H1 (cell line): ENCODE measurements at regions not wholly inside any gene's neighbourhood (a gene's known extent, or its start where the extent isn't known, plus 50 kb on each side); places are given as distances from the start of the nearest gene placed in this dataset.

Source experiments
- CTCF ChIA-PET: fragments of 300-600 bp; sonication (Branson Sonifier 250); formaldehyde crosslinking; loops from one replicate; lab custom pipeline; 2021; ENCODE audit not compliant: partially characterized antibody; lab: Charles Lee
- POLR2A ChIA-PET: fragments of 300-600 bp; sonication (Branson Sonifier 250); formaldehyde crosslinking; loops from one replicate; lab custom pipeline; 2021; ENCODE audit warnings: inconsistent platforms; ENCODE audit not compliant: partially characterized antibody; lab: Charles Lee
- DNase-seq, 2 experiments: peaks; one replicate each; pipeline versions ENCODE4 v3.0.0 to v3.0.0-alpha.2; 2010 to 2022; ENCODE audit warnings: low spot score in 2 of 2, low read depth in 1 of 2, mixed read lengths in 1 of 2
- FAIRE-seq: peaks from 2 replicates; lab custom pipeline; 2011; peaks lifted over from hg19 to GRCh38; lab: Jason Lieb, UNC
- H2AFZ ChIP-seq: 2 replicates; pipeline ENCODE4 v1.8.1; 2012; ENCODE audit warnings: low read length, inconsistent platforms
- H2AK5ac ChIP-seq: 2 replicates; pipeline ENCODE4 v1.6.1; 2013; ENCODE audit warnings: low read depth, low read length
- H2BK120ac ChIP-seq: replicated peaks from 2 replicates; pipeline ENCODE3; 2013; ENCODE audit warnings: low read depth, low read length, inconsistent platforms
- H2BK12ac ChIP-seq: 2 replicates; pipeline ENCODE4 v1.6.1; 2013; ENCODE audit warnings: low read depth, low read length
- H2BK15ac ChIP-seq: 2 replicates; pipeline ENCODE4 v1.6.1; 2013; ENCODE audit warnings: low read length
- H2BK20ac ChIP-seq: 2 replicates; pipeline ENCODE4 v1.6.1; 2013; ENCODE audit warnings: low read length
- H2BK5ac ChIP-seq: 2 replicates; pipeline ENCODE4 v1.6.1; 2013; ENCODE audit warnings: low read depth, low read length
- H3K14ac ChIP-seq: 2 replicates; pipeline ENCODE4 v1.6.1; 2013; ENCODE audit warnings: inconsistent platforms; ENCODE audit not compliant: insufficient read length
- H3K18ac ChIP-seq: 2 replicates; pipeline ENCODE4 v1.6.1; 2013; ENCODE audit warnings: low read length; ENCODE audit errors: extremely low read depth
- H3K23ac ChIP-seq: 2 replicates; pipeline ENCODE4 v1.6.1; 2013; ENCODE audit warnings: inconsistent platforms; ENCODE audit not compliant: insufficient read length
- H3K23me2 ChIP-seq: 2 replicates; pipeline ENCODE4 v1.6.1; 2013; ENCODE audit warnings: low read depth, low read length
- H3K27ac ChIP-seq: 2 replicates; pipeline ENCODE4 v1.6.1; 2011; ENCODE audit warnings: low read depth, low read length, inconsistent platforms
- H3K27me3 ChIP-seq, 4 experiments: replicated peaks in 1 of 4; 1 replicate in 1 of 4; 2 replicates in 3 of 4; pipeline versions ENCODE4 v1.6.1 to v1.8.1; 2011 to 2013; ENCODE audit warnings: low read length in 3 of 4, mild to moderate bottlenecking in 3 of 4, inconsistent platforms in 2 of 4, mixed read lengths in 2 of 4, moderate library complexity in 1 of 4; ENCODE audit not compliant: control insufficient read depth in 3 of 4, insufficient read depth in 3 of 4; ENCODE audit errors: extremely low read depth in 1 of 4
- H3K36me3 ChIP-seq, 4 experiments: 2 replicates each; pipeline versions ENCODE4 v1.6.1 to v1.8.1; 2011 to 2013; ENCODE audit warnings: mild to moderate bottlenecking in 4 of 4, low read length in 3 of 4, moderate library complexity in 2 of 4, control low read depth in 1 of 4, inconsistent platforms in 1 of 4; ENCODE audit not compliant: insufficient read depth in 4 of 4, control insufficient read depth in 2 of 4
- H3K4ac ChIP-seq: replicated peaks from 2 replicates; pipeline ENCODE3; 2013; ENCODE audit warnings: low read length, low read depth, mixed read lengths, inconsistent platforms; ENCODE audit not compliant: insufficient read length
- H3K4me1 ChIP-seq, 4 experiments: replicated peaks in 1 of 4; 1 replicate in 1 of 4; 2 replicates in 3 of 4; pipeline versions ENCODE4 v1.6.1 to v1.8.1; 2011 to 2013; ENCODE audit warnings: low read length in 3 of 4, inconsistent platforms in 2 of 4, mixed read lengths in 1 of 4; ENCODE audit not compliant: insufficient read depth in 4 of 4, control insufficient read depth in 3 of 4
- H3K4me2 ChIP-seq, 2 experiments: 2 replicates each; pipeline versions ENCODE4 v1.6.1 to v1.8.1; 2011 to 2013; ENCODE audit warnings: low read depth in 2 of 2, low read length in 2 of 2, control low read depth in 1 of 2, inconsistent platforms in 1 of 2, mild to moderate bottlenecking in 1 of 2; ENCODE audit not compliant: insufficient read depth in 1 of 2
- H3K4me3 ChIP-seq, 4 experiments: fragments of 200-600, 300-600 bp in 1 of 4; sonication (generic), shearing (Covaris generic), sonication (Bioruptor Twin) in 1 of 4; 2 replicates each; pipeline versions ENCODE4 v1.5.1 to v1.8.1; 2011 to 2016; ENCODE audit warnings: low read length in 4 of 4, low read depth in 3 of 4, control low read depth in 2 of 4, inconsistent platforms in 2 of 4, mild to moderate bottlenecking in 2 of 4, mixed read lengths in 1 of 4, moderate library complexity in 1 of 4; ENCODE audit not compliant: insufficient read depth in 2 of 4; ENCODE audit errors: extremely low read depth in 1 of 4
- H3K56ac ChIP-seq: replicated peaks from 2 replicates; pipeline ENCODE3; 2013; ENCODE audit warnings: low read depth, mild to moderate bottlenecking, mixed read lengths, low read length, inconsistent platforms; ENCODE audit not compliant: insufficient read length
- H3K79me1 ChIP-seq: 2 replicates; pipeline ENCODE4 v1.6.1; 2013; ENCODE audit warnings: low read depth, low read length, control low read depth
- H3K79me2 ChIP-seq, 2 experiments: 2 replicates each; pipeline versions ENCODE4 v1.6.1 to v1.8.1; 2012 to 2013; ENCODE audit warnings: low read length in 2 of 2, mild to moderate bottlenecking in 2 of 2, inconsistent platforms in 1 of 2; ENCODE audit not compliant: insufficient read depth in 2 of 2, control insufficient read depth in 1 of 2
- H3K9ac ChIP-seq, 4 experiments: replicated peaks in 1 of 4; 1 replicate in 1 of 4; 2 replicates in 3 of 4; pipeline versions ENCODE4 v1.6.1 to v1.8.1; 2011 to 2013; ENCODE audit warnings: low read depth in 3 of 4, low read length in 3 of 4, control low read depth in 2 of 4, mild to moderate bottlenecking in 2 of 4, moderate library complexity in 2 of 4, inconsistent platforms in 1 of 4; ENCODE audit errors: extremely low read depth in 1 of 4
- H3K9me3 ChIP-seq, 2 experiments: 2 replicates each; pipeline versions ENCODE4 v1.6.1 to v1.8.1; 2012 to 2013; ENCODE audit warnings: mild to moderate bottlenecking in 2 of 2, moderate library complexity in 2 of 2, control low read depth in 1 of 2, inconsistent platforms in 1 of 2, low read depth in 1 of 2, low read length in 1 of 2, mixed read lengths in 1 of 2; ENCODE audit not compliant: insufficient read depth in 2 of 2
- H4K20me1 ChIP-seq, 2 experiments: replicated peaks in 1 of 2; 2 replicates each; pipeline versions ENCODE3 to v1.8.1; 2011 to 2013; ENCODE audit warnings: inconsistent platforms in 2 of 2, low read length in 2 of 2, mild to moderate bottlenecking in 1 of 2; ENCODE audit not compliant: insufficient read depth in 2 of 2, control insufficient read depth in 1 of 2
- H4K5ac ChIP-seq: 2 replicates; pipeline ENCODE4 v1.6.1; 2013; ENCODE audit warnings: low read length, low read depth, mixed read lengths, inconsistent platforms; ENCODE audit not compliant: insufficient read length
- H4K8ac ChIP-seq: 2 replicates; pipeline ENCODE4 v1.8.0; 2013; ENCODE audit warnings: mild to moderate bottlenecking, moderate library complexity, low read length, inconsistent platforms; ENCODE audit not compliant: insufficient read depth; ENCODE audit errors: extremely low read depth
- H4K91ac ChIP-seq: replicated peaks from 2 replicates; pipeline ENCODE3; 2013; ENCODE audit warnings: low read length, mixed read lengths, inconsistent platforms; ENCODE audit not compliant: insufficient read length
- BCL11A ChIP-seq, 2 experiments: IDR thresholded peaks; one replicate each; pipeline ENCODE4 v1.6.1; 2011; ENCODE audit warnings: low read depth in 2 of 2, low read length in 2 of 2, mild to moderate bottlenecking in 2 of 2
- BRCA1 ChIP-seq: IDR thresholded peaks from 2 replicates; pipeline ENCODE4 v1.6.1; 2012; ENCODE audit warnings: low read depth, low read length, improper control_type of control experiment
- CHD2 ChIP-seq: IDR thresholded peaks from 2 replicates; pipeline ENCODE4 v1.6.1; 2012; ENCODE audit warnings: low read length, improper control_type of control experiment
- GABPA ChIP-seq: IDR thresholded peaks from 2 replicates; pipeline ENCODE4 v1.6.1; 2011; ENCODE audit warnings: mild to moderate bottlenecking, low read length, moderate library complexity, borderline replicate concordance; ENCODE audit not compliant: insufficient read depth
- JUND ChIP-seq: IDR thresholded peaks from 2 replicates; pipeline ENCODE4 v1.6.1; 2011; ENCODE audit warnings: mild to moderate bottlenecking, improper control_type of control experiment, low read length
- SP1 ChIP-seq: IDR thresholded peaks from 2 replicates; pipeline ENCODE4 v1.6.1; 2011; ENCODE audit warnings: low read depth, low read length
- SP2 ChIP-seq: IDR thresholded peaks from 2 replicates; pipeline ENCODE4 v1.6.1; 2012; ENCODE audit warnings: mild to moderate bottlenecking, low read length, inconsistent platforms
- SP4 ChIP-seq: IDR thresholded peaks from 2 replicates; pipeline ENCODE4 v1.6.1; 2012; ENCODE audit warnings: low read length, inconsistent platforms
- TBP ChIP-seq: IDR thresholded peaks from 2 replicates; pipeline ENCODE4 v1.6.1; 2011; ENCODE audit warnings: low read depth, low read length, improper control_type of control experiment
- TEAD4 ChIP-seq: IDR thresholded peaks from 2 replicates; pipeline ENCODE4 v1.6.1; 2012; ENCODE audit warnings: low read depth, low read length, inconsistent platforms, mixed read lengths
- WGBS, 2 experiments: shearing (Covaris generic) in 1 of 2; methylation state at CpG; one replicate each; pipeline versions ENCODE4 v1.1.6 to v1.1.7; 2013 to 2015; ENCODE audit warnings: low lambda C conversion rate in 2 of 2, mixed read lengths in 2 of 2, inconsistent platforms in 1 of 2, low coverage in 1 of 2, missing lambda C conversion rate in 1 of 2; ENCODE audit not compliant: insufficient replicate concordance in 2 of 2, insufficient coverage in 1 of 2, insufficient read length in 1 of 2; ENCODE audit errors: extremely low coverage in 1 of 2, missing lambda C conversion rate in 1 of 2; 5-methylcytosine and 5-hydroxymethylcytosine counted together
- TF ChIP-seq, protein P1 (sequence below), 3 experiments: IDR thresholded peaks; 1 replicate in 2 of 3; 2 replicates in 1 of 3; pipeline versions ENCODE4 v1.5.1 to v1.6.1; 2011; ENCODE audit warnings: low read length in 3 of 3, mild to moderate bottlenecking in 3 of 3, inconsistent platforms in 2 of 3, low read depth in 1 of 3, moderate library complexity in 1 of 3; ENCODE audit not compliant: insufficient read depth in 1 of 3; ENCODE audit errors: control extremely low read depth in 1 of 3

DNA sequence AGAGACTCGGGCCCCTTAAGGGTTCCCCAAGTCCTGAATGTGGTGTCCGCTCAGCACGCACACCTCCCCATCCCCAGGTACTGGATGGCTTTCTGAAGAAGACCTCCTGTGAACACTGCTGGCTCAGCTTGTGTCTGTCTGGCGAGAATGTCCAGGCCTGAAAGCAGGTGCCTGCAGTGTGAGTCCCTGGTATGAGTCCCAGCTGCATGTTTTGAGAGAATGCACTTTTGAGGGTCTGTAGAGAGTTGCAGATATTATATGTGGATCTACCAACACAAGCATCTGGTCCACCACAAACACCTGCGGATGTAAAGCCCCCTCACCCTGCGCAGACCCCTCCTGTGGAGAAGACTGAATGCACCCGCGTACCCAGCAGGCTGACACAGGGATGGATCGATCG, 1308.9 kb downstream of the TBC1D22A start:
- POLR2A ChIA-PET = no interaction called here

More for the DNA sequence above, 1308.9 kb downstream of the TBC1D22A start:
- Histone ChIP-seq H2AFZ (no peak overlapping the region), H3K27me3 (peaks cover 0 to 1% (median 0%) of the 10 kb centered on the region in 4 experiments; a peak in 1 of 7 replicates), H3K23me2 (no peaks in the 10 kb centered on the region; the same call in 1 of the 2 replicates), H4K8ac (no peak overlapping the region), H4K20me1 (no peaks in the 10 kb centered on the region), H2BK5ac (peak overlapping the region; percentile 40; the same call in 1 of the 2 replicates), H3K18ac (peak overlapping the region; percentile 15; the same call in 1 of the 2 replicates), H3K27ac (no peak overlapping the region), H3K4ac (no peak overlapping the region), H4K91ac (peak overlapping the region; percentile 4), H3K14ac (no peak overlapping the region), H3K4me2 (no peak overlapping the region), H3K9ac (no peak overlapping the region), H2AK5ac (no peak overlapping the region), H3K79me1 (no peaks in the 10 kb centered on the region), H2BK120ac (peak overlapping the region; percentile 45), H2BK20ac (peak overlapping the region; percentile 43; the same call in 1 of the 2 replicates), H3K4me3 (no peak overlapping the region), H3K36me3 (no peaks in the 10 kb centered on the region), H3K56ac (no peak overlapping the region), H3K23ac (no peak overlapping the region), H4K5ac (no peak overlapping the region), H3K4me1 (peaks cover 0 to 10% (median 6%) of the 10 kb centered on the region in 4 experiments; a peak in 4 of 7 replicates), H3K9me3 (peaks cover 3 to 8% of the 10 kb centered on the region in 2 experiments; a peak in 2 of 4 replicates), H3K79me2 (no peaks in the 10 kb centered on the region), H2BK15ac (0 out of 2 replicates have a peak overlapping the region, but pooled peaks have one; percentile 8), H2BK12ac (peak overlapping the region; percentile 93; the same call in 1 of the 2 replicates)
- no peak for TF ChIP-seq BRCA1
- TF ChIP-seq SP1 = no peak
- no peak for TF ChIP-seq SP4
- no peak for TF ChIP-seq BCL11A (IDR thresholded peaks at IDR 0.05; ENCODE audit: low read depth in 2 of 2, low read length in 2 of 2)
- no peak for TF ChIP-seq SP2
- no peak for TF ChIP-seq JUND
- TF ChIP-seq CHD2 = no peak
- no peak for TF ChIP-seq TBP
- TF ChIP-seq GABPA = no peak
- TF ChIP-seq, protein P1, sequence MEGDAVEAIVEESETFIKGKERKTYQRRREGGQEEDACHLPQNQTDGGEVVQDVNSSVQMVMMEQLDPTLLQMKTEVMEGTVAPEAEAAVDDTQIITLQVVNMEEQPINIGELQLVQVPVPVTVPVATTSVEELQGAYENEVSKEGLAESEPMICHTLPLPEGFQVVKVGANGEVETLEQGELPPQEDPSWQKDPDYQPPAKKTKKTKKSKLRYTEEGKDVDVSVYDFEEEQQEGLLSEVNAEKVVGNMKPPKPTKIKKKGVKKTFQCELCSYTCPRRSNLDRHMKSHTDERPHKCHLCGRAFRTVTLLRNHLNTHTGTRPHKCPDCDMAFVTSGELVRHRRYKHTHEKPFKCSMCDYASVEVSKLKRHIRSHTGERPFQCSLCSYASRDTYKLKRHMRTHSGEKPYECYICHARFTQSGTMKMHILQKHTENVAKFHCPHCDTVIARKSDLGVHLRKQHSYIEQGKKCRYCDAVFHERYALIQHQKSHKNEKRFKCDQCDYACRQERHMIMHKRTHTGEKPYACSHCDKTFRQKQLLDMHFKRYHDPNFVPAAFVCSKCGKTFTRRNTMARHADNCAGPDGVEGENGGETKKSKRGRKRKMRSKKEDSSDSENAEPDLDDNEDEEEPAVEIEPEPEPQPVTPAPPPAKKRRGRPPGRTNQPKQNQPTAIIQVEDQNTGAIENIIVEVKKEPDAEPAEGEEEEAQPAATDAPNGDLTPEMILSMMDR (IDR thresholded peaks at IDR 0.05; ENCODE audit: control extremely low read depth in 1 of 3, insufficient read depth in 1 of 3, low read depth in 1 of 3, low read length in 3 of 3) = no peak
- TF ChIP-seq TEAD4 = no peak
- CTCF ChIA-PET = interaction anchor here (0.7 to 1.0 kb wide), 2 partner anchors 96 to 117 kb away, joined by 3 to 5 read pairs; no protein-coding TSS in a partner anchor
- FAIRE-seq = no peak
- 86% methylated on average over 10 of the region's 10 CpGs; no CpG with 5 or more reads in 1 of the 2 experiments for WGBS, 2 experiments
- DNase-seq = no peak
